ENCODE measurements at regions not wholly inside any gene's neighbourhood (a gene's known extent, or its start where the extent isn't known, plus 50 kb on each side); places are given as distances from the start of the nearest gene placed in this dataset.

GRCh38 chr14:22296722-22297121, 292.3 kb downstream of the DAD1 start:
- intact Hi-C loops (cut with DNase I) = no loop called here
- DNase-seq = no peak
- WGBS, 2 donors = 40 to 43% methylated on average over 3 of the region's 3 CpGs
- no peaks in the 10 kb centered on the region for H3K27me3 ChIP-seq
- no peaks in the 10 kb centered on the region for H3K9me3 ChIP-seq
- TF ChIP-seq, protein P1, sequence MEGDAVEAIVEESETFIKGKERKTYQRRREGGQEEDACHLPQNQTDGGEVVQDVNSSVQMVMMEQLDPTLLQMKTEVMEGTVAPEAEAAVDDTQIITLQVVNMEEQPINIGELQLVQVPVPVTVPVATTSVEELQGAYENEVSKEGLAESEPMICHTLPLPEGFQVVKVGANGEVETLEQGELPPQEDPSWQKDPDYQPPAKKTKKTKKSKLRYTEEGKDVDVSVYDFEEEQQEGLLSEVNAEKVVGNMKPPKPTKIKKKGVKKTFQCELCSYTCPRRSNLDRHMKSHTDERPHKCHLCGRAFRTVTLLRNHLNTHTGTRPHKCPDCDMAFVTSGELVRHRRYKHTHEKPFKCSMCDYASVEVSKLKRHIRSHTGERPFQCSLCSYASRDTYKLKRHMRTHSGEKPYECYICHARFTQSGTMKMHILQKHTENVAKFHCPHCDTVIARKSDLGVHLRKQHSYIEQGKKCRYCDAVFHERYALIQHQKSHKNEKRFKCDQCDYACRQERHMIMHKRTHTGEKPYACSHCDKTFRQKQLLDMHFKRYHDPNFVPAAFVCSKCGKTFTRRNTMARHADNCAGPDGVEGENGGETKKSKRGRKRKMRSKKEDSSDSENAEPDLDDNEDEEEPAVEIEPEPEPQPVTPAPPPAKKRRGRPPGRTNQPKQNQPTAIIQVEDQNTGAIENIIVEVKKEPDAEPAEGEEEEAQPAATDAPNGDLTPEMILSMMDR (IDR thresholded peaks at IDR 0.05) = no peak
- TF ChIP-seq POLR2A (IDR thresholded peaks at IDR 0.05) = no peak
- H3K4me1 ChIP-seq = no peaks in the 10 kb centered on the region
- no peaks in the 10 kb centered on the region for H3K36me3 ChIP-seq
- no peak overlapping the region for H3K4me3 ChIP-seq (replicated peaks in 1 of 3)
- no peak overlapping the region for H3K27ac ChIP-seq

- Histone ChIP-seq H3K9me3 (no peaks in the 10 kb centered on the region), H3K27ac (no peak overlapping the region), H3K27me3 (no peaks in the 10 kb centered on the region), H3K4me3 (replicated peaks in 1 of 3) (no peak overlapping the region), H3K4me1 (no peaks in the 10 kb centered on the region), H3K36me3 (no peaks in the 10 kb centered on the region)
- WGBS, 2 donors = 72 to 81% methylated on average over 7 of the region's 7 CpGs
- no peak for DNase-seq
- intact Hi-C loops (cut with DNase I) = no loop called here
- TF ChIP-seq, protein P1 (IDR thresholded peaks at IDR 0.05) = no peak
- no peak for TF ChIP-seq POLR2A (IDR thresholded peaks at IDR 0.05)
These were observed 292.9 kb downstream of the DAD1 start for GRCh38 chr14:22296088-22296487.

- Histone ChIP-seq H3K36me3 (no peaks in the 10 kb centered on the region), H3K27ac (no peak overlapping the region), H3K4me1 (no peaks in the 10 kb centered on the region), H3K9me3 (no peaks in the 10 kb centered on the region), H3K27me3 (no peaks in the 10 kb centered on the region), H3K4me3 (replicated peaks in 1 of 3) (no peak overlapping the region)
- intact Hi-C loops (cut with DNase I) = no loop called here
- no peak for TF ChIP-seq POLR2A (IDR thresholded peaks at IDR 0.05)
- TF ChIP-seq, protein P1 (IDR thresholded peaks at IDR 0.05) = no peak
- DNase-seq = no peak
These were observed 297.6 kb downstream of the DAD1 start for GRCh38 chr14:22291406-22291805.

DNA sequence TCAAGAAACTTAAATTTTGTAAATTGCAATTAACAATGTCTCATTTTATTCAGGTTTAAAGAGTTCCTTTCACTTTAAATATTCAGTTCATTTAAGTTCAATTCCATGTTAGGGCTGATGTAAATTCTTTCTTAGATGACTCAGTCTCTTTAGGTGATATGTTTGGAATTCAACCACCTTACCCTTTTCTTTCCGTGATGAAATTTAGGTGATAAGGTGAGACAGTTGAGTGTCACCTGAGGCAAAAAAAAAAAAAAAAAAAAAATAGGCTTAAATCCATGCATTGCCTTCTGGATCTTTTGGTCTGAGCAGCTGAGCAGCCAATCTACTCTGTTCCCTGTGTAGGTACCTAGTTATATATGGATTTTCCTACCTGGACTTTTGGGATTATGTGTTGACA, 299.5 kb downstream of the DAD1 start:
- H3K4me1 ChIP-seq = no peaks in the 10 kb centered on the region
- no peaks in the 10 kb centered on the region for H3K9me3 ChIP-seq
- WGBS, 2 donors = 81 to 87% methylated on average over 1 of the region's 1 CpG
- no peaks in the 10 kb centered on the region for H3K27me3 ChIP-seq
- H3K27ac ChIP-seq = no peak overlapping the region
- H3K4me3 ChIP-seq (replicated peaks in 1 of 3) = no peak overlapping the region
- DNase-seq = no peak
- intact Hi-C loops (cut with DNase I) = no loop called here
- TF ChIP-seq POLR2A (IDR thresholded peaks at IDR 0.05) = no peak
- TF ChIP-seq, protein P1 (IDR thresholded peaks at IDR 0.05) = no peak
- no peaks in the 10 kb centered on the region for H3K36me3 ChIP-seq

DNA sequence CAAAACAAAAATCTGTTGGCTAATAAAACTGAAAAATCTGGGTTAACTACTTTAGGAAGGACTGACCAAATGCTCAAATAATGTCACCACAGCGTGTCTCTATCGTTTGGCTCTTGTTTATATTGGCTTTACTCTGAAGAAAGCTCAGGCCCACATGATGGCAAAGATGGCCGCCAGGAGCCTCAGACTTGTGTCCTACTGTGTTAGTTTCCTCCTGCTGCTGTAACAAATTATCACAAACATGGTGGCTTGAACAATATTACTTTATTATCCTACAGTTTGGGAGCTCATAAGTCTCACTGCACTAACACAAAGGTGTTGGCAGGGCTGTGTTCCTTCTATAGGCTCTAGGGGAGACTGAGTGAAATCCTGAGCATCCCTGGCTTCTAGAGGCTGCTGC, 303.0 kb downstream of the DAD1 start:
- Histone ChIP-seq H3K27ac (no peak overlapping the region), H3K4me3 (replicated peaks in 1 of 3) (no peak overlapping the region), H3K27me3 (no peaks in the 10 kb centered on the region), H3K36me3 (no peaks in the 10 kb centered on the region), H3K4me1 (no peaks in the 10 kb centered on the region), H3K9me3 (no peaks in the 10 kb centered on the region)
- DNase-seq = no peak
- 79 to 84% methylated on average over 3 of the region's 3 CpGs for WGBS, 2 donors
- intact Hi-C loops (cut with DNase I) = no loop called here
- no peak for TF ChIP-seq POLR2A (IDR thresholded peaks at IDR 0.05)
- TF ChIP-seq, protein P1 (IDR thresholded peaks at IDR 0.05) = no peak
